CD4-positive, alpha-beta T cell (primary cell): ENCODE measurements at regions not wholly inside any gene's neighbourhood (a gene's known extent, or its start where the extent isn't known, plus 50 kb on each side); places are given as distances from the start of the nearest gene placed in this dataset.

Experiments
- ATAC-seq: fragments of 200-7000 bp; cut with Tn5 transposase; one replicate; pipeline ENCODE4 v1.10.0; 2022; ENCODE audit warnings: mild to moderate bottlenecking; ENCODE audit not compliant: poor library complexity
- CTCF ChIA-PET: fragments of 350-600 bp; sonication (Branson Sonifier 250); formaldehyde crosslinking; loops from one replicate; lab custom pipeline; 2021; ENCODE audit warnings: antibody characterized with exemption, inconsistent platforms; lab: Charles Lee
- POLR2A ChIA-PET: fragments of 350-600 bp; sonication (Branson Sonifier 250); formaldehyde crosslinking; loops from one replicate; lab custom pipeline; 2021; ENCODE audit warnings: antibody characterized with exemption, inconsistent platforms; lab: Charles Lee
- DNase-seq, 14 experiments: peaks; one replicate each; pipeline ENCODE4 v3.0.0-alpha.2; 2013 to 2020; ENCODE audit warnings: mixed read lengths in 2 of 14
- H3K27ac ChIP-seq, 2 donors: one replicate each; pipeline versions ENCODE4 v1.5.1 to v1.7.0; 2013; ENCODE audit warnings: low read length in 2 of 2, low read depth in 1 of 2, mild to moderate bottlenecking in 1 of 2
- H3K27me3 ChIP-seq, 2 experiments: 1 replicate in 1 of 2; 2 replicates in 1 of 2; pipeline versions ENCODE4 v1.6.1 to v1.7.0; 2013; ENCODE audit warnings: low read length in 2 of 2, control low read depth in 1 of 2, mild to moderate bottlenecking in 1 of 2, moderate library complexity in 1 of 2; ENCODE audit not compliant: insufficient read depth in 2 of 2, control insufficient read depth in 1 of 2
- H3K36me3 ChIP-seq: one replicate; pipeline ENCODE4 v1.6.1; 2013; ENCODE audit warnings: low read length, control low read depth; ENCODE audit not compliant: insufficient read depth
- H3K4me1 ChIP-seq: one replicate; pipeline ENCODE4 v1.6.1; 2013; ENCODE audit warnings: low read length, control low read depth; ENCODE audit not compliant: insufficient read depth
- H3K4me3 ChIP-seq: one replicate; pipeline ENCODE4 v1.5.1; 2013; ENCODE audit warnings: mild to moderate bottlenecking, low read length, moderate library complexity
- H3K9me3 ChIP-seq, 2 experiments: 1 replicate in 1 of 2; 2 replicates in 1 of 2; pipeline versions ENCODE4 v1.6.1 to v1.7.0; 2013; ENCODE audit warnings: low read length in 2 of 2, mild to moderate bottlenecking in 2 of 2, control low read depth in 1 of 2, moderate library complexity in 1 of 2; ENCODE audit not compliant: control insufficient read depth in 1 of 2, insufficient read depth in 1 of 2
- H3K27ac Mint-ChIP-seq: one replicate; pipeline ENCODE4 v1.8.0; 2020; ENCODE audit warnings: mixed read lengths
- H3K27me3 Mint-ChIP-seq: one replicate; pipeline ENCODE4 v1.8.0; 2021; ENCODE audit warnings: mixed read lengths
- H3K36me3 Mint-ChIP-seq: one replicate; pipeline ENCODE4 v1.8.0; 2021; ENCODE audit warnings: low read depth, mixed read lengths
- H3K4me1 Mint-ChIP-seq: one replicate; pipeline ENCODE4 v1.8.0; 2021; ENCODE audit warnings: low read depth, mixed read lengths
- H3K4me3 Mint-ChIP-seq: one replicate; pipeline ENCODE4 v1.8.0; 2020; ENCODE audit warnings: mild to moderate bottlenecking, mixed read lengths
- H3K9me3 Mint-ChIP-seq: one replicate; pipeline ENCODE4 v1.8.0; 2020; ENCODE audit warnings: mixed read lengths
- CTCF ChIP-seq: fragments of 200-600 bp; IDR thresholded peaks from one replicate; pipeline ENCODE4 v1.8.0; 2022; ENCODE audit warnings: antibody characterized with exemption, mild to moderate bottlenecking
- intact Hi-C, 2 experiments: fragments of 100-400 bp; cut with DNase I in 1 of 2; cut with micrococcal nuclease in 1 of 2; formaldehyde crosslinking; loops; one replicate each; pipeline versions ENCODE4 v1.15.1 to v1.9.0; 2023 to 2025; cut with DNase I, micrococcal nuclease

- intact Hi-C loops: no loop called here
- no peaks in the 10 kb centered on the region for H3K36me3 Mint-ChIP-seq
- Histone ChIP-seq H3K4me1 (no peaks in the 10 kb centered on the region), H3K4me3 (no peak overlapping the region), H3K27ac (no peak overlapping the region), H3K36me3 (no peaks in the 10 kb centered on the region), H3K27me3 (no peaks in the 10 kb centered on the region), H3K9me3 (no peaks in the 10 kb centered on the region)
- H3K4me1 Mint-ChIP-seq: no peaks in the 10 kb centered on the region
- TF ChIP-seq CTCF: no peak
- CTCF ChIA-PET: no interaction called here
- no peak overlapping the region for H3K27ac Mint-ChIP-seq
- ATAC-seq: no peak
- H3K9me3 Mint-ChIP-seq: no peaks in the 10 kb centered on the region
- POLR2A ChIA-PET: no interaction called here
- H3K27me3 Mint-ChIP-seq: peaks cover 9% of the 10 kb centered on the region
- no peak overlapping the region for H3K4me3 Mint-ChIP-seq
- DNase-seq: no peak
Measured at GRCh38 chr6:54059683-54060082, 51.6 kb upstream of the MLIP start.

DNA sequence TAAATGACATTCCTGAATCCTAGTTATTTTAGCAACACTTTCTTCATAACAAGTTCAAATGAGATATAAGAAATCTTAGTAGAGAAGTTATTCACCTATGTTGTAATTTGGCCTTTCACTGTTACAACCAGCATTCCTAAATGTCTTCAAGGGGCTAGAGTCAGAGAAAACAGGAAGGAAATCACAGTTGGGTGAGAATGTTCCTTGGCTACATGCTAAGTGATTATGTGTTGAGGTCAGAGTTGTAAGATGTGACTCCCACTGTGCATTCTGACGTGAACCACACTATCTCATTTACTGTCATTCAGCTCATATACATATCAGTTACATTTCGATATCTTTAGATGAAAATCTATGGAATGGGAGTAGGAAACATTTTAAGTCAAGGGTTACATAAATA, 51.0 kb upstream of the MLIP start:
- Histone ChIP-seq H3K4me1 (no peaks in the 10 kb centered on the region), H3K4me3 (no peak overlapping the region), H3K36me3 (no peaks in the 10 kb centered on the region), H3K27ac (no peak overlapping the region), H3K9me3 (no peaks in the 10 kb centered on the region), H3K27me3 (no peaks in the 10 kb centered on the region)
- Mint-ChIP-seq H3K36me3 (no peaks in the 10 kb centered on the region), H3K9me3 (no peaks in the 10 kb centered on the region), H3K27me3 (peaks cover 8% of the 10 kb centered on the region), H3K27ac (no peak overlapping the region), H3K4me3 (no peak overlapping the region), H3K4me1 (no peaks in the 10 kb centered on the region)
- POLR2A ChIA-PET: no interaction called here
- TF ChIP-seq CTCF: no peak
- DNase-seq (no peak), ATAC-seq (no peak)
- intact Hi-C loops: no loop called here
- CTCF ChIA-PET: no interaction called here
